Anterior cingulate cortex (tissue), 58 donors: ENCODE measurements at regions not wholly inside any gene's neighbourhood (a gene's known extent, or its start where the extent isn't known, plus 50 kb on each side); places are given as distances from the start of the nearest gene placed in this dataset.
A peak's percentile ranks its signal among the peaks of the same experiment; 100 is the strongest.

Experiments
- DNase-seq, 58 donors: peaks; one replicate each; lab custom pipeline; 2025; lab: John Stamatoyannopoulos, UW

GRCh38 chr15:98403569-98403968 is 244.8 kb upstream of the IGF1R start:
- DNase-seq: no peak

GRCh38 chr15:98405013-98405412 is 243.3 kb upstream of the IGF1R start:
- no peak for DNase-seq

GRCh38 chr15:98408231-98408630 is 240.1 kb upstream of the IGF1R start:
- no peak for DNase-seq

GRCh38 chr15:98410328-98410727 is 238.0 kb upstream of the IGF1R start:
- DNase-seq: no peak

GRCh38 chr15:98412852-98413251 is 235.5 kb upstream of the IGF1R start:
- DNase-seq: no peak

GRCh38 chr15:98413933-98414546 is 234.3 kb upstream of the IGF1R start:
- DNase-seq: no peak

- peak in 4 of 58 donors; percentile 9 to 25 (median 12) for DNase-seq
Measured at GRCh38 chr15:98416222-98416855, 232.0 kb upstream of the IGF1R start.

- DNase-seq: no peak
Measured at GRCh38 chr15:98417346-98417745, 231.0 kb upstream of the IGF1R start.

- peak in 3 of 58 donors; percentile 6 to 19 (median 17) for DNase-seq
Measured at GRCh38 chr15:98418122-98418521, 230.2 kb upstream of the IGF1R start.

GRCh38 chr15:98419173-98419780 is 229.1 kb upstream of the IGF1R start:
- no peak for DNase-seq

- DNase-seq: no peak
Measured at GRCh38 chr15:98420837-98421236, 227.5 kb upstream of the IGF1R start.

GRCh38 chr15:98421419-98422129 is 226.8 kb upstream of the IGF1R start:
- DNase-seq: peak in 46 of 58 donors; percentile 5 to 81 (median 34)

- no peak for DNase-seq
Measured at GRCh38 chr15:98422130-98422478, 226.2 kb upstream of the IGF1R start.

- no peak for DNase-seq
Measured at GRCh38 chr15:98425173-98425572, 223.2 kb upstream of the IGF1R start.

- no peak for DNase-seq
Measured at GRCh38 chr15:98427321-98427720, 221.0 kb upstream of the IGF1R start.

GRCh38 chr15:98428253-98428989 is 219.9 kb upstream of the IGF1R start:
- peak in 51 of 58 donors; percentile 3 to 77 (median 37) for DNase-seq

- no peak for DNase-seq
Measured at GRCh38 chr15:98431171-98431570, 217.2 kb upstream of the IGF1R start.

GRCh38 chr15:98433346-98433745 is 215.0 kb upstream of the IGF1R start:
- DNase-seq: peak in 1 of 58 donors; percentile 32

- DNase-seq: no peak
Measured at GRCh38 chr15:98433856-98434255, 214.5 kb upstream of the IGF1R start.

- no peak for DNase-seq
Measured at GRCh38 chr15:98437752-98438151, 210.6 kb upstream of the IGF1R start.

GRCh38 chr15:98438326-98438725 is 210.0 kb upstream of the IGF1R start:
- no peak for DNase-seq
